ENCODE measurements at regions not wholly inside any gene's neighbourhood (a gene's known extent, or its start where the extent isn't known, plus 50 kb on each side); places are given as distances from the start of the nearest gene placed in this dataset.

GRCh38 chr6:27766405-27766804, 145.8 kb downstream of the OR2B2 start:
- no peak overlapping the region for H3K23ac ChIP-seq (ENCODE audit: insufficient read length, low read depth, low read length)
- no peak overlapping the region for H3K4ac ChIP-seq (ENCODE audit: low read depth, low read length)
- no peaks in the 10 kb centered on the region for H3K79me1 ChIP-seq (ENCODE audit: insufficient read depth, low read depth, low read length, poor library complexity, severe bottlenecking)
- no peak for TF ChIP-seq CTCF (conservative IDR thresholded peaks at IDR 0.05)
- no peak overlapping the region for H2BK120ac ChIP-seq (ENCODE audit: low read depth, low read length, poor library complexity, severe bottlenecking)
- no peak overlapping the region for H4K91ac ChIP-seq (ENCODE audit: insufficient read length, low read depth, low read length)
- no peak overlapping the region for H4K8ac ChIP-seq (replicated peaks; ENCODE audit: insufficient read length, low read depth, low read length)
- no peak overlapping the region for H4K5ac ChIP-seq (ENCODE audit: insufficient read length, low read depth, low read length)
- H3K4me1 ChIP-seq (ENCODE audit: insufficient read depth, low read length) = no peaks in the 10 kb centered on the region
- no peak overlapping the region for H3K56ac ChIP-seq (ENCODE audit: insufficient read length, low read depth, low read length)
- no peak overlapping the region for H3K9ac ChIP-seq (ENCODE audit: extremely low read depth, insufficient read length, low read length)
- no peak overlapping the region for H2BK12ac ChIP-seq (ENCODE audit: insufficient read length, low read depth, low read length)
- no peak overlapping the region for H3K18ac ChIP-seq (ENCODE audit: insufficient read length, low read depth, low read length)
- no CpG with 5 or more reads among the region's 1 CpG for WGBS (ENCODE audit: extremely low coverage, insufficient read length, low lambda C conversion rate)
- no peaks in the 10 kb centered on the region; a peak in 1 of 7 replicates for H3K36me3 Mint-ChIP-seq (ENCODE audit: insufficient read depth in 1 of 3, low read depth in 3 of 3)
- H2BK15ac ChIP-seq (ENCODE audit: low read depth, low read length) = no peak overlapping the region
- no peak overlapping the region for H3T11ph ChIP-seq (ENCODE audit: low read length)
- no peak overlapping the region for H2AFZ ChIP-seq (ENCODE audit: low read length)
- no peak overlapping the region for H3K27ac Mint-ChIP-seq
- no peak overlapping the region for H3K27ac ChIP-seq (ENCODE audit: insufficient read length, low read depth, low read length)
- peaks cover 58% of the 10 kb centered on the region for H3K27me3 ChIP-seq (ENCODE audit: insufficient read depth, low read length)
- no peak overlapping the region for H2BK20ac ChIP-seq (ENCODE audit: low read depth, low read length, poor library complexity, severe bottlenecking)
- H2BK5ac ChIP-seq (ENCODE audit: insufficient read length, low read length) = no peak overlapping the region
- no peak overlapping the region for H2AK5ac ChIP-seq (ENCODE audit: insufficient read length, low read length)
- peaks cover 0 to 3% of the 10 kb centered on the region in 2 experiments; a peak in 1 of 5 replicates for H3K9me3 Mint-ChIP-seq
- no peaks in the 10 kb centered on the region for H3K9me3 ChIP-seq (ENCODE audit: control insufficient read depth, low read depth, low read length)
- no peaks in the 10 kb centered on the region for H3K79me2 ChIP-seq (ENCODE audit: insufficient read depth, low read length)
- no peak overlapping the region for H3K4me2 ChIP-seq (ENCODE audit: insufficient read depth, insufficient read length, low read length)
- peaks cover 99% of the 10 kb centered on the region for H3K27me3 Mint-ChIP-seq (ENCODE audit: low read depth)
- H4K20me1 ChIP-seq (ENCODE audit: control insufficient read depth, insufficient read depth, insufficient read length) = no peaks in the 10 kb centered on the region
- no peak for DNase-seq
- peaks cover 3% of the 10 kb centered on the region for H3K23me2 ChIP-seq (ENCODE audit: insufficient read length, low read depth, low read length, poor library complexity, severe bottlenecking)
- no peak overlapping the region for H3K14ac ChIP-seq (ENCODE audit: insufficient read depth, low read length)
- no peak overlapping the region for H3K4me3 Mint-ChIP-seq
- H3K4me1 Mint-ChIP-seq = peaks cover 19 to 20% of the 10 kb centered on the region in 2 experiments
